ENCODE measurements at regions not wholly inside any gene's neighbourhood (a gene's known extent, or its start where the extent isn't known, plus 50 kb on each side); places are given as distances from the start of the nearest gene placed in this dataset.

DNA sequence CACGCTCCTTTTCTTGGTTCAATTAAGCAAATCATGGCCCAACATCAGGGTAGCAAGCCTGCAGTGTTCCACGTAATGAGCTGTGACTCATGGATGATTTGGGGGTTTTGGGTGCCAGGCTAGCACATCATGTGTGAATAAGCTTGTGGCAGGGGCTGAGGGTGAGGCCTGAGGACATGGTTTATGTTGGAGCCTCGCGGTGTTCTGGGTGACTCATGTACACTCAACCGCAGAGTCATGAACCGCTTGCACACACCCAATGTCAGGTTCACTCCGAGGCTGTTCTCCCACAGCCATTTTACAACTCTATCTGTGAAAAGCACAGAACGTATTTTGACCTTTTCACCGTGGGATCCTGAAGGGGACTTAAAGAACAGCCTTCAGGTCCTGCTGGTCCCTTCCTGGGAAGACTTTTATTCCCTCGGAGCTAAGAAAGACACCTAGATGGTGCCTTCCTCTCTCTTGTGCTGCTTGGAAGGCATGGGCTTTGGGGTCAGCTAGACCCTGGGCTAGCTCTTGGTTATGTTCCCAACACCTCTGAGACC lies 139.9 kb upstream of the ZEB2 start:
- H3K4me2 ChIP-seq (ENCODE audit: low read length), result no peak overlapping the region
- no peaks in the 10 kb centered on the region for H3K4me1 ChIP-seq
- no peaks in the 10 kb centered on the region for H3K27me3 ChIP-seq (ENCODE audit: control insufficient read depth, insufficient read depth, low read length)
- H2AFZ ChIP-seq, result no peak overlapping the region
- H3K9ac ChIP-seq, result no peak overlapping the region
- no peaks in the 10 kb centered on the region for H3K36me3 ChIP-seq (ENCODE audit: control insufficient read depth, insufficient read depth, low read length)
- TF ChIP-seq, protein P1, sequence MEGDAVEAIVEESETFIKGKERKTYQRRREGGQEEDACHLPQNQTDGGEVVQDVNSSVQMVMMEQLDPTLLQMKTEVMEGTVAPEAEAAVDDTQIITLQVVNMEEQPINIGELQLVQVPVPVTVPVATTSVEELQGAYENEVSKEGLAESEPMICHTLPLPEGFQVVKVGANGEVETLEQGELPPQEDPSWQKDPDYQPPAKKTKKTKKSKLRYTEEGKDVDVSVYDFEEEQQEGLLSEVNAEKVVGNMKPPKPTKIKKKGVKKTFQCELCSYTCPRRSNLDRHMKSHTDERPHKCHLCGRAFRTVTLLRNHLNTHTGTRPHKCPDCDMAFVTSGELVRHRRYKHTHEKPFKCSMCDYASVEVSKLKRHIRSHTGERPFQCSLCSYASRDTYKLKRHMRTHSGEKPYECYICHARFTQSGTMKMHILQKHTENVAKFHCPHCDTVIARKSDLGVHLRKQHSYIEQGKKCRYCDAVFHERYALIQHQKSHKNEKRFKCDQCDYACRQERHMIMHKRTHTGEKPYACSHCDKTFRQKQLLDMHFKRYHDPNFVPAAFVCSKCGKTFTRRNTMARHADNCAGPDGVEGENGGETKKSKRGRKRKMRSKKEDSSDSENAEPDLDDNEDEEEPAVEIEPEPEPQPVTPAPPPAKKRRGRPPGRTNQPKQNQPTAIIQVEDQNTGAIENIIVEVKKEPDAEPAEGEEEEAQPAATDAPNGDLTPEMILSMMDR (IDR thresholded peaks at IDR 0.05), result no peak
- H3K27ac ChIP-seq, result no peak overlapping the region
- no peaks in the 10 kb centered on the region for H3K79me2 ChIP-seq
- no peak overlapping the region for H3K4me3 ChIP-seq (ENCODE audit: low read depth, low read length)
- H3K9me3 ChIP-seq (ENCODE audit: control insufficient read depth, low read length), result no peaks in the 10 kb centered on the region

DNA sequence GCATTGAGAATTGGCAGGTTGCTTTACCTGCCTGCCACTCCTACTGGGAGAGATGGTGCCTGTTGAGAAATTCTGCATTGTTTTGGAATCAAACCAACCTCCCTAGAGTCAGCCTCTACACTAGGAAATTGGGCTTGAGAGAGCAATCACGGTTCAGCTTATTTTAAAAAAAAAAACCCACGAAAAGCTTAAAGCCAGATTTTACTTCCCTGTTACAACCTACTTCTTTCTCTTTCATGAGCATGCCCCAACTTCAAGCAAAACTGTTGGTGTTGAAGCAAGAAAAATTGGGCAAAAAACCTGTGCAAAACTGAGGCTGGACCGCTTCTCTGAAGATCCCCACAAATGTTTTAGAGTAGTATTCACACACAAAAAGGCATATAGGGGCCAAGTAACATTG lies 134.6 kb upstream of the ZEB2 start:
- TF ChIP-seq, protein P1 (IDR thresholded peaks at IDR 0.05), result no peak
- H3K4me2 ChIP-seq (ENCODE audit: low read length), result no peak overlapping the region

DNA sequence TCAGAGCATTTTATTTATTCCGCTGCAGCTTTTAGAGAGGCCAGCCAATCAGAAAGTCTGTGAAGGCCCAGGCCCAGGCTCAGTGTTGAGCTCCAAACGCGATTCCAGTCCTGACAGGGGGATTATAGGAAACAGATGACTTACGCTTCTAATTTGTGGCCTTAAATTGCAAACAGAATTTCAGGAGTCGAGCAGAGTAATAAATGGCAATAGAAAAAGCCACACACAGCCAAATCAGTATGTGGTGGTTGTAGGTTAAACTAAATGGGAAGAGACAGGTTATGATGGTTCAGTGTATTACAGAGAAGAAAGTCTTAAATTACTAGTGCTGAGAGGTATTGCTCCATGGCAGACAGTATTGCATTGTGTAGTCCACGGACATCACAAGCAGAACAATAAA lies 131.0 kb upstream of the ZEB2 start:
- H3K9ac ChIP-seq, result no peak overlapping the region
- TF ChIP-seq, protein P1 (IDR thresholded peaks at IDR 0.05), result no peak
- H3K27me3 ChIP-seq (ENCODE audit: control insufficient read depth, insufficient read depth, low read length), result no peaks in the 10 kb centered on the region
- H3K4me2 ChIP-seq (ENCODE audit: low read length), result no peak overlapping the region
- no peak overlapping the region for H3K27ac ChIP-seq
- H3K79me2 ChIP-seq, result no peaks in the 10 kb centered on the region
- H3K36me3 ChIP-seq (ENCODE audit: control insufficient read depth, insufficient read depth, low read length), result no peaks in the 10 kb centered on the region
- no peaks in the 10 kb centered on the region for H3K4me1 ChIP-seq
- no peaks in the 10 kb centered on the region for H3K9me3 ChIP-seq (ENCODE audit: control insufficient read depth, low read length)
- H2AFZ ChIP-seq, result no peak overlapping the region
- H3K4me3 ChIP-seq (ENCODE audit: low read depth, low read length), result no peak overlapping the region

More for the DNA sequence above, 134.6 kb upstream of the ZEB2 start:
- Histone ChIP-seq H3K27ac (no peak overlapping the region), H3K4me3 (ENCODE audit: low read depth, low read length) (no peak overlapping the region), H3K4me1 (no peaks in the 10 kb centered on the region), H2AFZ (no peak overlapping the region), H3K79me2 (no peaks in the 10 kb centered on the region), H3K36me3 (ENCODE audit: control insufficient read depth, insufficient read depth, low read length) (no peaks in the 10 kb centered on the region), H3K27me3 (ENCODE audit: control insufficient read depth, insufficient read depth, low read length) (no peaks in the 10 kb centered on the region), H3K9me3 (ENCODE audit: control insufficient read depth, low read length) (no peaks in the 10 kb centered on the region), H3K9ac (no peak overlapping the region)

DNA sequence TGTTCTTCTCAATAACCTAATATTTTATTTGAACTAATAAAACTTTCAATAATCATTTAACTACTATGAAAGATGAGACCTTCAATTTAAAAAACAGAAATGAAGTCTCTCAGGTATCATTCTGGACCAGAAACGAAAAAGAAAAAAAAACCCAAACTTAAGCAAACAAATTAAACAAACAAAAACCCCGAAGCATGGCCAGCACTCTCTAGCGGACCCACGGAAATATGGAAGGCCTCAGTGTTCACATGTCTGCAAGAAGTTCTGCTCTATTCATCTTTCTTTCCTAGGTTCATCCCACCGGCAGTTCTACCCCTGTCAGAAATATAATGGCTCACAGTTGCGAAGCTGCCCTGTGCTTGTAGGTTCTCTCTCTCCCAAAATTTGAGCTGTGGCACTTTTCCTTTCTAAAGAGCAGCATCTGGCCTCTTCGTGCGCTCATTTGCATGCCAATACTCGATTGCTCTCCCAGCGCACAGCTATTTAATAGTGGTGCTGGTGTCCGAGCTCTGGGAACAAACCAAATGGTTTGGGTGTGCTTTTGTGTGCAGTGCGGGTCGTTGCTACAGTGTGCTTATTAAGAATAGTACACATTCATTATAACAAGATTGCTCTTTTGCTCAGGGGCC lies 129.0 kb upstream of the ZEB2 start:
- Histone ChIP-seq H3K9ac (no peak overlapping the region), H3K4me2 (ENCODE audit: low read length) (no peak overlapping the region), H3K4me1 (no peaks in the 10 kb centered on the region), H3K4me3 (ENCODE audit: low read depth, low read length) (no peak overlapping the region), H2AFZ (no peak overlapping the region), H3K27ac (no peak overlapping the region), H3K36me3 (ENCODE audit: control insufficient read depth, insufficient read depth, low read length) (no peaks in the 10 kb centered on the region), H3K79me2 (no peaks in the 10 kb centered on the region), H3K9me3 (ENCODE audit: control insufficient read depth, low read length) (no peaks in the 10 kb centered on the region), H3K27me3 (ENCODE audit: control insufficient read depth, insufficient read depth, low read length) (no peaks in the 10 kb centered on the region)
- TF ChIP-seq, protein P1 (IDR thresholded peaks at IDR 0.05), result no peak

Data from parathyroid adenoma (tissue), 2 donors.